Hepatocyte (in vitro differentiated cells): ENCODE measurements at regions not wholly inside any gene's neighbourhood (a gene's known extent, or its start where the extent isn't known, plus 50 kb on each side); places are given as distances from the start of the nearest gene placed in this dataset.

Source experiments
- CTCF ChIP-seq: fragments of 200-600 bp; sonication (generic); IDR thresholded peaks from 2 replicates; pipeline ENCODE4 v1.5.1; 2016; ENCODE audit warnings: antibody characterized with exemption, mild to moderate bottlenecking; ENCODE audit not compliant: poor library complexity
- EZH2 ChIP-seq: fragments of 200-600 bp; sonication (generic); IDR thresholded peaks from 2 replicates; pipeline ENCODE4 v1.6.1; 2016; ENCODE audit warnings: antibody characterized with exemption, mild to moderate bottlenecking, borderline replicate concordance
- EZH2phosphoT487 ChIP-seq: fragments of 200-600 bp; sonication (generic); IDR thresholded peaks from one replicate; pipeline ENCODE4 v1.6.1; 2018; ENCODE audit warnings: antibody characterized with exemption, mild to moderate bottlenecking, low read depth, moderate library complexity; ENCODE audit not compliant: unreplicated experiment, severe bottlenecking

DNA sequence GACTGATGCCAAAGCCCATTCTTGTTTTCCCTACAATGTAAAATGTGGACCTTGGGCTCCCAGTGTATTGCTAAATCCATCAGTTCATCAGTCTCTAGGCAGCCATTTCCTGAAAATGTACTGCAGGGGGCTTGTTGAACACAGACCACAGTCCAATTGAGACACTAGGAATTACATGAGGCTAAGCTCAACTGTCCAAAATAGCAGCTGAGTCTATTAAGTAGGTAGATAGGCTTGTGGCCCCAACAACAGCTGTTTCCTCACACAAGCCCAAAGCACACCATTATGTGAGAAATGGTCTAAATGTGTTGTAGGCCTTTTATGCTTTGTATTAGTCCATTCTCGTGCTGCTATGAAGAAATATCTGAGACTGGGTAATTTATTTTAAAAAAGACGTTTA, 60.0 kb upstream of the PAK3 start:
- TF ChIP-seq CTCF (no peak), EZH2phosphoT487 (no peak), EZH2 (no peak)
